ENCODE measurements at regions not wholly inside any gene's neighbourhood (a gene's known extent, or its start where the extent isn't known, plus 50 kb on each side); places are given as distances from the start of the nearest gene placed in this dataset.

GRCh38 chr1:173421286-173421685, 55.8 kb upstream of the PRDX6 start:
- peaks cover 5% of the 10 kb centered on the region for H3K4me1 Mint-ChIP-seq (ENCODE audit: unreplicated experiment)
- TF ChIP-seq CTCF (IDR thresholded peaks at IDR 0.05; ENCODE audit: unreplicated experiment) = no peak
- H3K27me3 Mint-ChIP-seq (ENCODE audit: unreplicated experiment) = peaks cover 1% of the 10 kb centered on the region
- no peak overlapping the region for H3K4me3 Mint-ChIP-seq (ENCODE audit: unreplicated experiment)
- no peak for DNase-seq (ENCODE audit: low spot score)
- H3K36me3 Mint-ChIP-seq (ENCODE audit: low read depth, unreplicated experiment) = no peaks in the 10 kb centered on the region
- H3K27ac Mint-ChIP-seq (ENCODE audit: unreplicated experiment) = no peak overlapping the region
- H3K9me3 Mint-ChIP-seq (ENCODE audit: unreplicated experiment) = no peaks in the 10 kb centered on the region

- Mint-ChIP-seq H3K27ac (ENCODE audit: unreplicated experiment) (no peak overlapping the region), H3K4me3 (ENCODE audit: unreplicated experiment) (no peak overlapping the region), H3K4me1 (ENCODE audit: unreplicated experiment) (peaks cover 5% of the 10 kb centered on the region), H3K9me3 (ENCODE audit: unreplicated experiment) (no peaks in the 10 kb centered on the region), H3K36me3 (ENCODE audit: low read depth, unreplicated experiment) (no peaks in the 10 kb centered on the region), H3K27me3 (ENCODE audit: unreplicated experiment) (peaks cover 1% of the 10 kb centered on the region)
- DNase-seq (ENCODE audit: low spot score) = no peak
- TF ChIP-seq CTCF (IDR thresholded peaks at IDR 0.05; ENCODE audit: unreplicated experiment) = no peak
Measured at GRCh38 chr1:173421789-173422188, 55.3 kb upstream of the PRDX6 start.

- no peak overlapping the region for H3K4me3 Mint-ChIP-seq (ENCODE audit: unreplicated experiment)
- no peak overlapping the region for H3K27ac Mint-ChIP-seq (ENCODE audit: unreplicated experiment)
- no peak for TF ChIP-seq CTCF (IDR thresholded peaks at IDR 0.05; ENCODE audit: unreplicated experiment)
- no peak for DNase-seq (ENCODE audit: low spot score)
- peaks cover 1% of the 10 kb centered on the region for H3K27me3 Mint-ChIP-seq (ENCODE audit: unreplicated experiment)
- no peaks in the 10 kb centered on the region for H3K36me3 Mint-ChIP-seq (ENCODE audit: low read depth, unreplicated experiment)
- H3K9me3 Mint-ChIP-seq (ENCODE audit: unreplicated experiment) = no peaks in the 10 kb centered on the region
- H3K4me1 Mint-ChIP-seq (ENCODE audit: unreplicated experiment) = peaks cover 5% of the 10 kb centered on the region
Measured at GRCh38 chr1:173422456-173422976, 54.6 kb upstream of the PRDX6 start.

GRCh38 chr1:173423291-173423690, 53.8 kb upstream of the PRDX6 start:
- no peak for DNase-seq (ENCODE audit: low spot score)
- H3K36me3 Mint-ChIP-seq (ENCODE audit: low read depth, unreplicated experiment) = no peaks in the 10 kb centered on the region
- H3K9me3 Mint-ChIP-seq (ENCODE audit: unreplicated experiment) = no peaks in the 10 kb centered on the region
- TF ChIP-seq CTCF (IDR thresholded peaks at IDR 0.05; ENCODE audit: unreplicated experiment) = no peak
- H3K4me3 Mint-ChIP-seq (ENCODE audit: unreplicated experiment) = no peak overlapping the region
- peaks cover 5% of the 10 kb centered on the region for H3K4me1 Mint-ChIP-seq (ENCODE audit: unreplicated experiment)
- H3K27me3 Mint-ChIP-seq (ENCODE audit: unreplicated experiment) = peaks cover 1% of the 10 kb centered on the region
- H3K27ac Mint-ChIP-seq (ENCODE audit: unreplicated experiment) = no peak overlapping the region

- Mint-ChIP-seq H3K4me3 (ENCODE audit: unreplicated experiment) (no peak overlapping the region), H3K4me1 (ENCODE audit: unreplicated experiment) (peaks cover 5% of the 10 kb centered on the region), H3K27me3 (ENCODE audit: unreplicated experiment) (peaks cover 1% of the 10 kb centered on the region), H3K9me3 (ENCODE audit: unreplicated experiment) (no peaks in the 10 kb centered on the region), H3K36me3 (ENCODE audit: low read depth, unreplicated experiment) (no peaks in the 10 kb centered on the region), H3K27ac (ENCODE audit: unreplicated experiment) (no peak overlapping the region)
- no peak for TF ChIP-seq CTCF (IDR thresholded peaks at IDR 0.05; ENCODE audit: unreplicated experiment)
- no peak for DNase-seq (ENCODE audit: low spot score)
Measured at GRCh38 chr1:173424143-173424542, 53.0 kb upstream of the PRDX6 start.
